K562 (cell line): ENCODE measurements at regions not wholly inside any gene's neighbourhood (a gene's known extent, or its start where the extent isn't known, plus 50 kb on each side); places are given as distances from the start of the nearest gene placed in this dataset.

ENCODE experiments used
- ATAC-seq: fragments of 200-7000 bp; cut with Tn5 transposase; 3 replicates; pipeline ENCODE4 v1.9.1; 2020; ENCODE audit warnings: moderate library complexity
- BruUV-seq: library from RNA; stranded (reverse); fragments of 400-500 nt; replicated peaks from 2 replicates; lab custom pipeline; 2021; lab: Mats Ljungman, UMichigan
- CTCF ChIA-PET: fragments of 300-600 bp; formaldehyde crosslinking; extraction: SDS; loops from one replicate; lab custom pipeline; 2021; ENCODE audit warnings: low intra/inter-chr PET ratio; lab: Yijun Ruan, JAX
- POLR2A ChIA-PET: fragments of 300-600, 350-650 bp; sonication (Branson Sonifier 250); formaldehyde crosslinking; extraction: SDS; loops from one replicate; lab custom pipeline; 2021; ENCODE audit warnings: antibody characterized with exemption, inconsistent platforms; lab: Yijun Ruan, JAX
- DNase-seq, 4 experiments: peaks; one replicate each; pipeline versions ENCODE4 v3.0.0 to v3.0.0-alpha.2; 2011 to 2018; ENCODE audit warnings: low spot score in 3 of 4, mixed read lengths in 3 of 4; ENCODE audit errors: extremely low read depth in 1 of 4
- FAIRE-seq: peaks from 2 replicates; lab custom pipeline; 2011; peaks lifted over from hg19 to GRCh38; lab: Jason Lieb, UNC
- H2AFZ ChIP-seq: 2 replicates; pipeline ENCODE4 v1.6.0; 2011; ENCODE audit warnings: low read depth, low read length, control low read depth, inconsistent platforms
- H3K27ac ChIP-seq: fragments of 200-600 bp; 3 replicates; pipeline ENCODE4 v1.8.0; 2011; ENCODE audit warnings: low read depth, mild to moderate bottlenecking, control low read depth, inconsistent platforms, low read length, moderate library complexity, mixed read lengths; ENCODE audit errors: extremely low read depth
- H3K27me3 ChIP-seq, 2 experiments: fragments of 300-600 bp in 1 of 2; 2 replicates in 1 of 2; 3 replicates in 1 of 2; pipeline versions ENCODE4 v1.6.0 to v1.8.0; 2011; ENCODE audit warnings: inconsistent platforms in 2 of 2, low read length in 2 of 2, mild to moderate bottlenecking in 1 of 2, mixed read lengths in 1 of 2, moderate library complexity in 1 of 2; ENCODE audit not compliant: control insufficient read depth in 2 of 2, insufficient read depth in 2 of 2
- H3K36me3 ChIP-seq: fragments of 300-600 bp; 3 replicates; pipeline ENCODE4 v1.8.0; 2011; ENCODE audit warnings: mild to moderate bottlenecking, low read length, inconsistent platforms; ENCODE audit not compliant: control insufficient read depth, insufficient read depth
- H3K4me1 ChIP-seq, 2 experiments: fragments of 200-600 bp in 1 of 2; replicated peaks in 1 of 2; 2 replicates in 1 of 2; 3 replicates in 1 of 2; pipeline versions ENCODE4 v1.5.1 to v1.8.0; 2011; ENCODE audit warnings: inconsistent platforms in 2 of 2, low read length in 2 of 2, mild to moderate bottlenecking in 1 of 2, mixed read lengths in 1 of 2, moderate library complexity in 1 of 2; ENCODE audit not compliant: control insufficient read depth in 2 of 2, insufficient read depth in 2 of 2
- H3K4me2 ChIP-seq: 2 replicates; pipeline ENCODE4 v1.6.1; 2011; ENCODE audit warnings: low read length, control low read depth, inconsistent platforms, mixed read lengths; ENCODE audit not compliant: insufficient read depth
- H3K4me3 ChIP-seq: fragments of 200-600 bp; sonication (generic), shearing (Covaris generic); 2 replicates; pipeline ENCODE4 v1.5.1; 2016; ENCODE audit warnings: control low read depth, inconsistent platforms
- H3K79me2 ChIP-seq: fragments of 200-600 bp; 3 replicates; pipeline ENCODE4 v1.8.0; 2011; ENCODE audit warnings: low read length, inconsistent platforms; ENCODE audit not compliant: control insufficient read depth, insufficient read depth
- H3K9ac ChIP-seq, 2 experiments: 2 replicates each; pipeline versions ENCODE4 v1.6.0 to v1.6.1; 2011; ENCODE audit warnings: low read depth in 2 of 2, low read length in 2 of 2, control low read depth in 1 of 2, inconsistent platforms in 1 of 2, mild to moderate bottlenecking in 1 of 2, mixed read lengths in 1 of 2; ENCODE audit not compliant: insufficient read depth in 1 of 2
- H3K9me1 ChIP-seq: one replicate; pipeline ENCODE4 v1.6.0; 2011; ENCODE audit warnings: inconsistent platforms, mild to moderate bottlenecking, low read length, moderate library complexity; ENCODE audit not compliant: control insufficient read depth, insufficient read depth
- H3K9me3 ChIP-seq: replicated peaks from 2 replicates; pipeline ENCODE4 v1.5.1; 2011; ENCODE audit warnings: low read depth, low read length, inconsistent platforms; ENCODE audit not compliant: control insufficient read depth, insufficient read depth
- H4K20me1 ChIP-seq: replicated peaks from 2 replicates; pipeline ENCODE4 v1.6.1; 2011; ENCODE audit warnings: low read length, inconsistent platforms, mixed read lengths; ENCODE audit not compliant: control insufficient read depth, insufficient read depth
- CBX8 ChIP-seq: fragments of 200-600 bp; sonication (generic); IDR thresholded peaks from 2 replicates; pipeline ENCODE4 v1.6.1; 2012; ENCODE audit warnings: borderline replicate concordance, mixed run types, low read depth, mild to moderate bottlenecking, moderate library complexity, mixed read lengths, low read length, control low read depth, inconsistent platforms; ENCODE audit not compliant: poor library complexity, severe bottlenecking; ENCODE audit errors: extremely low read depth
- FOXP1 ChIP-seq: sonication (generic); formaldehyde crosslinking; IDR thresholded peaks from 2 replicates; pipeline ENCODE4 v1.8.0; 2022; ENCODE audit warnings: mild to moderate bottlenecking, missing genetic modification reagents
- POLR2G ChIP-seq: fragments of 200-400 bp; formaldehyde crosslinking; IDR thresholded peaks from 2 replicates; pipeline ENCODE4 v1.6.1; 2017; ENCODE audit warnings: low read depth, mild to moderate bottlenecking, antibody characterized with exemption, low read length, moderate library complexity
- RBM15 ChIP-seq: fragments of 200-400 bp; formaldehyde crosslinking; IDR thresholded peaks from 2 replicates; pipeline ENCODE4 v1.6.1; 2018; ENCODE audit warnings: mild to moderate bottlenecking, low read length, moderate library complexity; ENCODE audit not compliant: insufficient read depth
- SETDB1 ChIP-seq: IDR thresholded peaks from one replicate; pipeline ENCODE4 v1.6.1; 2012; ENCODE audit warnings: low read length, control low read depth, inconsistent platforms
- SNIP1 ChIP-seq: fragments of 450-650 bp; IDR thresholded peaks from 2 replicates; pipeline ENCODE4 v1.7.1; 2017; ENCODE audit warnings: low read depth, mild to moderate bottlenecking
- ZNF512 ChIP-seq: IDR thresholded peaks from 2 replicates; pipeline ENCODE4 v1.6.1; 2016; ENCODE audit warnings: missing genetic modification characterization, missing compliant biosample characterization
- WGBS: fragments of 100-300 bp; shearing (Covaris generic); methylation state at CpG from one replicate; pipeline ENCODE4 v1.1.6; 2016; ENCODE audit warnings: low coverage, mixed read lengths; ENCODE audit not compliant: insufficient coverage; ENCODE audit errors: missing lambda C conversion rate; 5-methylcytosine and 5-hydroxymethylcytosine counted together
- in situ Hi-C: fragments of 300-500 bp; cut with MboI; formaldehyde crosslinking; loops from 4 replicates; pipeline ENCODE4 v1.15.0; 2018; ENCODE audit warnings: inconsistent platforms, mixed read lengths
- intact Hi-C: fragments of 100-400 bp; cut with micrococcal nuclease; formaldehyde crosslinking; loops from 2 replicates; pipeline ENCODE4 v1.14.2; 2022
- TF ChIP-seq, protein P1 (sequence below): IDR thresholded peaks from 2 replicates; pipeline ENCODE4 v1.6.1; 2011; ENCODE audit not compliant: insufficient read length; ENCODE audit errors: extremely low read depth

DNA sequence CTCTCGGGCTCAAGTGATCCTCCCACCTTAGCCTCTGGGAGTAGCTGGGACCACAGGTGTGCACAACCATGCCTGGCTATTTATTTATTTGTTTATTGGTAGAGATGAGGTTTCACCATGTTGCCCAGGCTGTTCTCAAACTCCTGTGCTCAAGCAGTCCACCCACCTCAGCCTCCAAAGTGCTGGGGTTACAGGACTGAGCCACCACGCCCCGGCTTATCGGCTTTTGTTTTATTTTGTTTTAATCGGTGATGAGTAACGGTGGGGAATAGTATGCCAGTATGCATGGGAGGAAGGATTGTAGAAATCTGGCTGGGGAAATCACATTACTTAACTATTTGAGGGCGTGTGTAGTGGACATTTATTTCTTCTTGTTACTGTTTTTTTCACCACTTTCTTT lies 451.0 kb upstream of the GOLIM4 start:
- FAIRE-seq (no peak), DNase-seq (no peak), ATAC-seq (no peak)
- H3K9me3 ChIP-seq = 0 out of 2 replicates have a peak, but pooled peaks cover 3% of the 10 kb centered on the region
- H2AFZ ChIP-seq = no peak overlapping the region
- H3K4me2 ChIP-seq = no peak overlapping the region
- 1% methylated on average over 7 of the region's 7 CpGs for WGBS
- H3K27ac ChIP-seq = no peak overlapping the region
- no peaks in the 10 kb centered on the region for H3K4me1 ChIP-seq
- ChIA-PET POLR2A (no interaction called here), CTCF (no interaction called here)
- no peaks in the 10 kb centered on the region for H3K9me1 ChIP-seq
- H3K27me3 ChIP-seq = no peaks in the 10 kb centered on the region
- H4K20me1 ChIP-seq = no peaks in the 10 kb centered on the region
- intact Hi-C loops (no loop called here), in situ Hi-C loops (no loop called here)
- no peak overlapping the region for H3K9ac ChIP-seq
- H3K4me3 ChIP-seq = no peak overlapping the region
- no peaks in the 10 kb centered on the region for H3K79me2 ChIP-seq
- TF ChIP-seq RBM15 (no peak), SETDB1 (no peak), POLR2G (no peak), SNIP1 (no peak), CBX8 (no peak), ZNF512 (tag) (no peak), FOXP1 (CRISPR knock-in tag) (no peak)
- TF ChIP-seq, protein P1, sequence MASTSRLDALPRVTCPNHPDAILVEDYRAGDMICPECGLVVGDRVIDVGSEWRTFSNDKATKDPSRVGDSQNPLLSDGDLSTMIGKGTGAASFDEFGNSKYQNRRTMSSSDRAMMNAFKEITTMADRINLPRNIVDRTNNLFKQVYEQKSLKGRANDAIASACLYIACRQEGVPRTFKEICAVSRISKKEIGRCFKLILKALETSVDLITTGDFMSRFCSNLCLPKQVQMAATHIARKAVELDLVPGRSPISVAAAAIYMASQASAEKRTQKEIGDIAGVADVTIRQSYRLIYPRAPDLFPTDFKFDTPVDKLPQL = no peak
- TF ChIP-seq, all 486 proteins: peak for 0
- BruUV-seq = no TSS peak
- H3K36me3 ChIP-seq = no peaks in the 10 kb centered on the region
